GM18517 (cell line): ENCODE measurements at regions not wholly inside any gene's neighbourhood (a gene's known extent, or its start where the extent isn't known, plus 50 kb on each side); places are given as distances from the start of the nearest gene placed in this dataset.
A peak's percentile ranks its signal among the peaks of the same experiment; 100 is the strongest.

ENCODE experiments used
- ATAC-seq: cut with Tn5 transposase; IDR thresholded peaks from one replicate; pipeline ENCODE4 v1.9.1; 2021; ENCODE audit warnings: mild to moderate bottlenecking, moderate library complexity; ENCODE audit not compliant: unreplicated experiment

- ATAC-seq, result no peak
Measured at GRCh38 chr9:18333157-18333556, 140.8 kb upstream of the ADAMTSL1 start.

GRCh38 chr9:18335825-18336224 lies 138.1 kb upstream of the ADAMTSL1 start:
- ATAC-seq, result no peak

DNA sequence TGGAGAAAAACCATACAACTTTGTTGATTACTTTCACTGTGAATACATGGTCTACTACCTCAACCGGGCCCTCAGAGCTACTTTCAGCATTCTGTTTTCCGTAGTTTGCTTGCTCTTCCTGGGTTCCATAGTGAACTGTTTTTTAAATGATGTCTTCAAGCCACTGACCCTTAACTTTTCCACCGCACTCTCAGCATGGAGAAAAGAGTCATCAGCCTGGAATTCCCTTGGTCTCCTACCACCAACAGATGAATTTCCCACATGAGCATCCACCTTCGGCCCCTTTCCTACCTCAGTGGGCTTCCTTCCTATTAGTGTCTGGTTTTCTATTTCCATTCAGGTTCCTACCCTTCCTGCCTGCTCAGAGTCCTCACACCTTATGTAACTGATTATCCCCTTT lies 135.9 kb upstream of the ADAMTSL1 start:
- ATAC-seq, result no peak

DNA sequence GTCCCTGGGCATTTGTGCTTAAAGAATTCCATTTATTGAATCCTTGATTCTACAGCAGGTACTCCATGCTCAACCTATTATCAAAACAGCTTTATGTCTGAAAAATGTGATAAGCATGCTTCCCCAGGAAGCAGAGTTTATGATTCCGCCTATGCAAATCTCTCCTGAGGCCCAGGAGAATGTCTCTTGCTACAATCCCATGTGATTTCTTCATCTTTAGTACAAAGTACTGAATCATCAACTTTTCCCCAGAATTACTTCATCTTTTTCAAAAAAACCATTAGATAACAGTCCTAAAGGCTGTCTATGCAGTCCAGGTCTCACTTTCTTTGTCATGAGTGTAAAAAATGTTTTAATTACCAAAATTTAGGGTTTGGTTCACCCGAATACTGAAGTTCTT lies 130.2 kb upstream of the ADAMTSL1 start:
- ATAC-seq, result no peak

DNA sequence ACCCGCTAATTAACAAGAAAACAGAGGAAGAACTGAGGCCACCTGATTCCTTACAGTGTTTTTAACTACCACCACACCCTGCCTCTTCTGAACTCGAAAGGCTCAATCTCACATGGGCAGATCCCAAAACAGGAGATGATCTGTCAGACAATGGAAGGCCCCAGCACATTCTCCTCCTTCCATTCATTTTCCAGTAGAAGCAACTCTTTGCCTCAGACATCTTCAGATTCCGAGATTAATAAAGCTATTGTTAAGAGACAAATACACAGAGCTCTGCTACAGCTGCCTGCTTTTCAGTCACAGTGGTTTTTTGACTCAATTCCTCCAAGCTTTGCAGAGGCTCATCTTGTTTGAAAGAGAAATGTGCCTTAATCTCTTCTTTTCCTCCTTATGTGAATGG lies 127.2 kb upstream of the ADAMTSL1 start:
- ATAC-seq, result no peak

DNA sequence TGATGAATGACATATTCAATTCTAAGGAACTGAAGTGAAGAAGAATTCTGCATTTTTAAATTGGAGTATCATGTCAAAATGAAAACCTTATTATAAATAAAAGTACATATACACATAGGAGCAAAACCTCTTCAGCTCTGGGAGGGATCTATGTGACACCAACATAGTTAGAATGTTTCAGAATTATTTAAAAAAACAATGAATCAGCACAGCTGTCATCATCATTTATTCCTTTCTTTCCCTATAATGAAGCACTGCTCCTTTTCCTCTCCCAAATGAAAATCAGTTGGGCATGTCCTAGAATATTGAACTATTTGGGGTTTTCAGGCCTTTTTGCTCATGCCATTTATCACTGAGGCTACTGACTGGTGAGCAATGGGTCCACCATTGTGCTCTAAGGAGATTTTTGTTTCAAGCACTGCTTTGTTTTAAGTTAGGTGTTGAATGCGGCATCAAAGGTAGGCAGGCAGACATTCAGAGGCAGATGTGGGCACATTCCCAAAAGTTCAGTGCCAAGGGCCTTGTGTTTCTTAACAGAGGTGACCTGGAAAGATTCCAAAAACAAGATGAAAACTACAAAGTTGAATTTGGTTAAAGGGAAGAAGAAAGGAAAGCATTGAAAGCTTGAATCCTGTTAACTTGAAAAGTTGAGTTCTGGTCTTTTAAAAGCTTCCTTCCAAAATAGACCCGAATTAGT lies 126.4 kb upstream of the ADAMTSL1 start:
- no peak for ATAC-seq

GRCh38 chr9:18348083-18348475 lies 125.9 kb upstream of the ADAMTSL1 start:
- ATAC-seq, result no peak

DNA sequence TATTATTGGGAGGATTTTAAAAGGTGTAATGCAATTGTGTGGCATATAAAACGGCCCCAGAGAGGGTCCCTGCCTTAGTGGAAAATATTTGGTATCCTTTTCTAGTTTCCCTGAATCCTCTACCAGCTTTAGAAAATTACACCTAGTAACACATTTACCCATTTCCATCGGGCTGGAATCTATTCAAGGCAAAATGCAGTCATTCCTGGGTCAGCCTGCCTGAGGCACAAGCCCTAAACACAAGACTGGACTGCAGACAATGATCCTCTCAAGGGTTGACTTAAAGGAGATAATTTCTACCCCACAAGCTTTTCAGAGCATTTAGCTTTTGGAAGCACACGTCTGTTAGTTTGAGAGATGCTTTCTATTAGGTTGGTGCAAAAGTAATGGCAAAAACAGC lies 124.4 kb upstream of the ADAMTSL1 start:
- no peak for ATAC-seq

DNA sequence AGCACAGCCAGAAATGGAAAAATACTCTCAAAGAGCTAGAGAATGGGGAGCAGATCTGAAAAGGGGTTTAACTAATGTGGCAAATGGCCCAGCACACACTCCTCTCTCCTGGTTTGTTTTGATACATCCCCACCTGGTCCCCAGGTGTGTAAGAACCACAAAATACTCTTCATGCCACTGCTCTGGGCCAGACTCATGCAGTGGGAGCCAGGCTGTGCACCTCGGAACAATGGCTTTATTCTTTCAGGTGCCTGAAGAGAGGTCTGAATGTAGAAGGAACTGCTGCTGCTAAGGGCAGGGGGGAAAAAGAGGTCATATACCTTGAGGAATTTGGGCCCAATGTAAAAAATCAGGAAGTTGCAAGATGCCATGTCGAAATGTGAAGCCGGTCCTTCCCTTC lies 123.9 kb upstream of the ADAMTSL1 start:
- no peak for ATAC-seq

GRCh38 chr9:18350995-18351595 lies 122.9 kb upstream of the ADAMTSL1 start:
- ATAC-seq, result no peak

- ATAC-seq, result no peak
Measured at GRCh38 chr9:18352711-18353110, 121.2 kb upstream of the ADAMTSL1 start.

DNA sequence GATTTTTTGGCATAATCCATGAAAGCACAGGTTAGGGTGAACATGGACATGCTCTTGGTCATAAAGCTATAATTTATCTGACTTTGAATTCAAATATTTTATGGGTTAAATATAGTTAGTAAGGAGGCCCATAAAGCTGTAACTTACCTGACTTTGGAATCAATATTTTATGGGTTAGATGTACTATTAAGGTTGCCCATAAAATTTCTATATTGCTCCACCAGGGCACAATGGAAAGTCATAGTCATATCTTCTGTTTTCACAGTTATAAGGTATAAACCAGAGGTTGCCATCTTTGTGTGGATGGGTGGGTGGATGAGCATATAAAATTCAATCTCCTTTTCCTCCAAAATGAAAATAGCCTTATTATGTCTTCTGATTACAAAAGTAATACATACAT lies 120.5 kb upstream of the ADAMTSL1 start:
- ATAC-seq, result no peak

- ATAC-seq, result no peak
Measured at GRCh38 chr9:18357321-18357720, 116.6 kb upstream of the ADAMTSL1 start.

DNA sequence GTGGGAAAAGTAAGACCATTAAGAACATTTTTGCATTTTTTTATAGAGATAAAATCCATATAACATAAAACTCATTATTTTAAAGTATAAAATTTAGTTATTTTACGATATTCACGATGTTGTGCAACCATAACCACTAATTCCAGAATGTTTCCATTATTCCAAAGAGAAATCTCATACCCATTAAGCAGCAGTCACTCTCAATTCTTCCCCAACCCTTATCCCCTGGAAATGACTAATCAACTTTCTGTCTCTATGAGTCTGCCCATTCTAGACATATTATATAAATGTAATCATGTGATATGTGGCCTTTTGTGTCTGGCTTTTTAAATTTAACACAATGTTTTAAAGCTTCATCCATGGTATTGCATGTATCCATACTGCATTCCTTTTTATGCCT lies 115.6 kb upstream of the ADAMTSL1 start:
- no peak for ATAC-seq

GRCh38 chr9:18359335-18359734 lies 114.6 kb upstream of the ADAMTSL1 start:
- ATAC-seq, result no peak

DNA sequence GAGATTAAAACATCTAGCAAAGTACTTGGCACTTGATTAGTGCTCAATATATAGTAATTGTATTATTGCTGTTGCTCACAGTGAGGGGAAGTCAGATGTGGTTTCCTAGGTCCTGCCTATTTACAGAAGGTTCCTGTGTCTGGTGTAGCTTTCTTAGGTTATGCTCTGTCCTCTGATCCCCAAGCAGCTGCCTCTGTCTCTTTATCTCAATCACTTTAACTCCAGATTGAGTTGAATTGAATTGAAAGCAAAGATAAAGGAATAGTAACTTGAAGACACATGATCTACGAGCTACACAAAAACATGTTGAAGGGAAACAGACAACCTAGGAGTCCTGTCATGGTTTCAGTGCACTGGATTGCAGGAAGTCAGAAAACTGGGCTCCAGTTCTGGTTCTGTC lies 113.9 kb upstream of the ADAMTSL1 start:
- ATAC-seq, result no peak

DNA sequence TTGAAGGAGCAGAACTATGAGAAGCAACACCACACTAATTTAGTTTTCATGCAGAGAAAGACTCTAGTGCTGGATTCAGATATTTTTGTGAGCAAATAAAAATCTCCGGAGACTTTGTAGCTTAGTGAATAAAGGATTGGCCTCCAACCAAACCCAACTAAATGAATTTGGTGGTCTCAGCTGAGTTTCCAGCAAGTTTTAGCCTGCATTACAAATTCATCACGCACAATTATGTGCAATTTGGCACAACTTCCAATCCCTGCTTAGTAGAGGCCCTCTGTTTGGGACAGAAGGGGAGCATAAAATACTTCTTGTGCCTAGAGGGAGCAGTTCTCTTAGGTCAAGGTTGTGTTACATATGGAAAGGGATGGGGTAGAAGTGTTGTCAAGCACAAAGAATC lies 112.3 kb upstream of the ADAMTSL1 start:
- ATAC-seq, result no peak

GRCh38 chr9:18362166-18362565 lies 111.8 kb upstream of the ADAMTSL1 start:
- no peak for ATAC-seq

GRCh38 chr9:18362901-18363685 lies 110.9 kb upstream of the ADAMTSL1 start:
- no peak for ATAC-seq

DNA sequence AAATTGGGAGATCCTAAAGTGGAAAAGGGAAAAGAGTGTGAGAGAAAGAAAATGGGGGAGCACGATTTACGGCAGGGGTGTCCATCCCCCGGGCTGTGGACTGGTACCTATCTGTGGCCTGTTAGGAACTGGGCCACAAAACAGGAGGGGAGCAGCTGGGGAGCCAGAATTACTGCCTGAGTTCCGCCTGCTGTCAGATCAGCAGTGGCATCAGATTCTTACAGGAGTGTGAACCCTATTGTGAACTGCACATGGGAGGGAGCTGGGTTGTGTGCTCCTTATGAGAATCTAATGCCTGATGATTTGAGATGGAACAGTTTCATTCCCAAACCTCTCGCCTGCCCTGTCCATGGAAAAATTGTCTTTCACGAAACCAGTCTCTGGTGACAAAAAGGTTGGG lies 108.3 kb upstream of the ADAMTSL1 start:
- ATAC-seq, result no peak

DNA sequence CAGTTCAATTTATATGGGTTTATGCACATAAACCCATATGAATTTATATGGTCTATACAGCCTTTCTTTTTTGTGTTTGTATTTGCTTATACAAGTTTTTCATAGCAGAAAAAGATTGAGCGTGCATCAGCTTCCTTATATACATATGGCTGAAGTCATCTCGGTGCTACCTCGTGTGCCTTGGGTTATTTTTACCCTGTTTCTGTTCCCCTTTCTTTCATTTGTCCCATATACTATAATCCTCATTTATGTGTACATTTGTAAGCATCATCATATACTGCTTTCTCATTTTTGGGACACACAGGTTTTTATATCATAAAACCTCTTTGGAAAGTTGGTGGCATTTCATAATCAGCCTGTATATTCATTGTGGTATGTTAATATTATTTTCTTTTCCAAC lies 107.8 kb upstream of the ADAMTSL1 start:
- ATAC-seq, result peak; percentile 59

DNA sequence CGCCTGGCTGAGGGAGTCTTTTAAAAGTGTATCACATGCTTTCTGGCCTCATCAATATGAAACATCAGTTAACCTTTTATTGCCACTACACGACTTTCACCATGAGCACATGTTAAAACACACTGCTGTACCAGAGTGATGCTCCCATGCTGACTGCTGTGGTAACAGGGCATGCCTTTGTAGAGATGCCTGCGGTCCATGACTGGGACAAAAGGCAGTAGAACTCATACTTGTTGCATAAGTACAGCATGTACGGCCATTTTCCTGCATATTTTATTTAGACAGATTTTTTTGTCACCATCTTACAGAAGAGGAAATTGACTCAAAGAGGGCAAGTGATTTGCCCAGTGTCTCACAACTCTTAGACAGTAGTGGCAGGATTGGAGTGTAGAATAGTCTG lies 105.7 kb upstream of the ADAMTSL1 start:
- no peak for ATAC-seq
